IMR-90 (cell line): ENCODE measurements at regions not wholly inside any gene's neighbourhood (a gene's known extent, or its start where the extent isn't known, plus 50 kb on each side); places are given as distances from the start of the nearest gene placed in this dataset.

Experiments
- ATAC-seq: fragments of 200-7000 bp; cut with Tn5 transposase; 2 replicates; pipeline ENCODE4 v1.9.1; 2020; ENCODE audit warnings: low read depth, mild to moderate bottlenecking, moderate library complexity
- BruUV-seq: library from RNA; stranded (reverse); fragments of 400-500 nt; replicated peaks from 2 replicates; lab custom pipeline; 2021; lab: Mats Ljungman, UMichigan
- CTCF ChIA-PET: fragments of 300-600 bp; formaldehyde crosslinking; extraction: SDS; loops from one replicate; lab custom pipeline; 2021; ENCODE audit warnings: antibody characterized with exemption; lab: Yijun Ruan, JAX
- POLR2A ChIA-PET: fragments of 300-600 bp; sonication (Branson Sonifier 250); formaldehyde crosslinking; loops from one replicate; lab custom pipeline; 2022; ENCODE audit warnings: antibody characterized with exemption; ENCODE audit not compliant: unreplicated experiment; lab: Charles Lee
- DNase-seq: peaks from one replicate; pipeline ENCODE4 v3.0.0; 2013
- H2AFZ ChIP-seq: replicated peaks from 2 replicates; pipeline ENCODE3; 2013; ENCODE audit warnings: low read length, mild to moderate bottlenecking; ENCODE audit not compliant: poor library complexity
- H2AK5ac ChIP-seq: 2 replicates; pipeline ENCODE4 v1.6.1; 2013; ENCODE audit warnings: low read depth, low read length, inconsistent platforms
- H2AK9ac ChIP-seq: replicated peaks from 2 replicates; pipeline ENCODE3; 2013; ENCODE audit warnings: mild to moderate bottlenecking, low read depth, low read length, moderate library complexity; ENCODE audit not compliant: poor library complexity
- H2BK120ac ChIP-seq: 2 replicates; pipeline ENCODE4 v1.6.1; 2013; ENCODE audit warnings: low read depth, low read length, inconsistent platforms
- H2BK15ac ChIP-seq: 3 replicates; pipeline ENCODE4 v1.6.1; 2013; ENCODE audit warnings: low read depth, low read length, inconsistent platforms
- H2BK20ac ChIP-seq: 2 replicates; pipeline ENCODE4 v1.6.1; 2013; ENCODE audit warnings: low read depth, mild to moderate bottlenecking, inconsistent platforms, low read length, moderate library complexity
- H2BK5ac ChIP-seq: 2 replicates; pipeline ENCODE4 v1.6.1; 2013; ENCODE audit warnings: mild to moderate bottlenecking, low read depth, low read length, inconsistent platforms; ENCODE audit not compliant: poor library complexity, severe bottlenecking
- H3K14ac ChIP-seq: replicated peaks from 2 replicates; pipeline ENCODE4 v1.6.1; 2013; ENCODE audit warnings: low read depth, low read length, inconsistent platforms
- H3K18ac ChIP-seq: 2 replicates; pipeline ENCODE4 v1.6.1; 2013; ENCODE audit warnings: low read depth, low read length, control low read depth
- H3K23ac ChIP-seq: 2 replicates; pipeline ENCODE4 v1.6.1; 2013; ENCODE audit warnings: low read depth, low read length, inconsistent platforms
- H3K27ac ChIP-seq: 2 replicates; pipeline ENCODE4 v1.5.1; 2013; ENCODE audit warnings: mild to moderate bottlenecking, control low read depth, low read length; ENCODE audit not compliant: insufficient read depth
- H3K27me3 ChIP-seq: 2 replicates; pipeline ENCODE4 v1.6.1; 2013; ENCODE audit warnings: low read length; ENCODE audit not compliant: control insufficient read depth, insufficient read depth
- H3K36me3 ChIP-seq: 2 replicates; pipeline ENCODE4 v1.6.1; 2013; ENCODE audit warnings: low read length, mixed read lengths; ENCODE audit not compliant: control insufficient read depth, insufficient read depth
- H3K4ac ChIP-seq: 2 replicates; pipeline ENCODE4 v1.6.1; 2013; ENCODE audit warnings: low read depth, low read length, inconsistent platforms
- H3K4me1 ChIP-seq: 2 replicates; pipeline ENCODE4 v1.6.1; 2013; ENCODE audit warnings: low read length, mixed read lengths; ENCODE audit not compliant: control insufficient read depth, insufficient read depth
- H3K4me2 ChIP-seq: 2 replicates; pipeline ENCODE4 v1.6.1; 2013; ENCODE audit warnings: low read depth, mild to moderate bottlenecking, control low read depth, low read length, moderate library complexity
- H3K4me3 ChIP-seq: 2 replicates; pipeline ENCODE4 v1.5.1; 2013; ENCODE audit warnings: low read depth, mild to moderate bottlenecking, control low read depth, low read length, moderate library complexity; ENCODE audit not compliant: insufficient read depth
- H3K56ac ChIP-seq: 2 replicates; pipeline ENCODE4 v1.6.1; 2013; ENCODE audit warnings: low read length, inconsistent platforms; ENCODE audit not compliant: insufficient read depth; ENCODE audit errors: extremely low read depth
- H3K79me1 ChIP-seq, 2 experiments: 2 replicates each; pipeline ENCODE4 v1.6.1; 2013; ENCODE audit warnings: low read length in 2 of 2, inconsistent platforms in 1 of 2, low read depth in 1 of 2
- H3K9ac ChIP-seq: 2 replicates; pipeline ENCODE4 v1.6.1; 2013; ENCODE audit warnings: low read depth, low read length, control low read depth
- H3K9me1 ChIP-seq: 2 replicates; pipeline ENCODE4 v1.6.1; 2013; ENCODE audit warnings: low read length, inconsistent platforms; ENCODE audit not compliant: insufficient read depth
- H3K9me3 ChIP-seq: 2 replicates; pipeline ENCODE4 v1.6.1; 2013; ENCODE audit warnings: low read length; ENCODE audit not compliant: control insufficient read depth, insufficient read depth
- H4K20me1 ChIP-seq: 2 replicates; pipeline ENCODE4 v1.6.1; 2013; ENCODE audit warnings: low read length, inconsistent platforms; ENCODE audit not compliant: insufficient read depth
- H4K5ac ChIP-seq: 2 replicates; pipeline ENCODE4 v1.6.1; 2013; ENCODE audit warnings: mild to moderate bottlenecking, low read depth, low read length, control low read depth
- H4K8ac ChIP-seq, 2 experiments: 2 replicates each; pipeline ENCODE4 v1.6.1; 2013; ENCODE audit warnings: low read depth in 2 of 2, low read length in 2 of 2, control low read depth in 1 of 2, inconsistent platforms in 1 of 2
- H4K91ac ChIP-seq: 2 replicates; pipeline ENCODE4 v1.6.1; 2013; ENCODE audit warnings: low read depth, low read length, inconsistent platforms; ENCODE audit not compliant: insufficient read depth
- FOS ChIP-seq: fragments of 150-350 bp; IDR thresholded peaks from 2 replicates; pipeline ENCODE4 v1.6.1; 2016; ENCODE audit warnings: low read depth, low read length
- NFE2L2 ChIP-seq: fragments of 150-350 bp; IDR thresholded peaks from 2 replicates; pipeline ENCODE4 v1.6.1; 2016; ENCODE audit warnings: low read depth, mild to moderate bottlenecking, low read length
- RFX5 ChIP-seq: IDR thresholded peaks from 2 replicates; pipeline ENCODE4 v1.8.0; 2012; ENCODE audit warnings: low read depth, mild to moderate bottlenecking, low read length, moderate library complexity
- SMC3 ChIP-seq: fragments of 150-350 bp; IDR thresholded peaks from 2 replicates; pipeline ENCODE4 v1.6.1; 2016; ENCODE audit warnings: low read depth, mild to moderate bottlenecking, antibody characterized with exemption, low read length, moderate library complexity
- dilution Hi-C: fragments of 300-500 bp; cut with HindIII; formaldehyde crosslinking; loops from one replicate; pipeline ENCODE4 v1.14.3; 2018; ENCODE audit warnings: low sequenced_read_pairs; ENCODE audit not compliant: unreplicated experiment
- in situ Hi-C: fragments of 300-500 bp; cut with MboI; formaldehyde crosslinking; loops from 3 replicates; pipeline ENCODE4 v1.14.3; 2019; ENCODE audit warnings: low sequenced_read_pairs, inconsistent platforms, mixed read lengths
- intact Hi-C: fragments of 100-400 bp; cut with micrococcal nuclease; formaldehyde crosslinking; loops from 2 replicates; pipeline ENCODE4 v1.10.0; 2022

- Histone ChIP-seq H2BK15ac (no peak overlapping the region), H3K56ac (no peak overlapping the region), H3K4ac (no peak overlapping the region), H4K8ac (no peak overlapping the region), H3K4me1 (no peaks in the 10 kb centered on the region), H3K4me3 (no peak overlapping the region), H3K23ac (no peak overlapping the region), H3K79me1 (no peaks in the 10 kb centered on the region), H2AK9ac (no peak overlapping the region), H4K20me1 (no peaks in the 10 kb centered on the region), H2BK20ac (no peak overlapping the region), H2BK120ac (no peak overlapping the region), H4K5ac (no peak overlapping the region), H3K18ac (no peak overlapping the region), H3K14ac (no peak overlapping the region), H3K27ac (no peak overlapping the region), H3K36me3 (no peaks in the 10 kb centered on the region), H3K27me3 (no peaks in the 10 kb centered on the region), H3K9me3 (peaks cover 7% of the 10 kb centered on the region), H3K9ac (no peak overlapping the region), H3K9me1 (no peaks in the 10 kb centered on the region), H4K91ac (no peak overlapping the region), H3K4me2 (no peak overlapping the region), H2AFZ (no peak overlapping the region), H2AK5ac (no peak overlapping the region), H2BK5ac (no peak overlapping the region)
- DNase-seq = no peak
- ATAC-seq = no peak
- POLR2A ChIA-PET = no interaction called here
- no TSS peak for BruUV-seq
- TF ChIP-seq NFE2L2 = no peak
- TF ChIP-seq FOS = no peak
- TF ChIP-seq SMC3 = no peak
- TF ChIP-seq RFX5 = no peak
- dilution Hi-C loops (no loop called here), intact Hi-C loops (no loop called here), in situ Hi-C loops (no loop called here)
- CTCF ChIA-PET = no interaction called here
These were observed 135.9 kb upstream of the GJE1 start for GRCh38 chr6:141996823-141997222.
